Endothelial cell of umbilical vein (primary cell): ENCODE measurements at regions not wholly inside any gene's neighbourhood (a gene's known extent, or its start where the extent isn't known, plus 50 kb on each side); places are given as distances from the start of the nearest gene placed in this dataset.

ENCODE experiments used
- FOS ChIP-seq: IDR thresholded peaks from 2 replicates; pipeline ENCODE4 v1.6.1; 2011; ENCODE audit warnings: mild to moderate bottlenecking, low read length, moderate library complexity, borderline replicate concordance; ENCODE audit not compliant: insufficient read depth
- GATA2 ChIP-seq: IDR thresholded peaks from 2 replicates; pipeline ENCODE4 v1.7.0; 2011; ENCODE audit warnings: low read depth, mild to moderate bottlenecking, moderate library complexity, mixed read lengths, low read length; ENCODE audit not compliant: insufficient read length, insufficient read depth
- MYC ChIP-seq: IDR thresholded peaks from one replicate; pipeline ENCODE4 v1.6.1; 2011; ENCODE audit warnings: mild to moderate bottlenecking, low read depth, low read length
- POLR2A ChIP-seq: IDR thresholded peaks from 2 replicates; pipeline ENCODE4 v1.6.1; 2012; ENCODE audit warnings: low read depth, mild to moderate bottlenecking, control low read depth, low read length
- POLR2AphosphoS5 ChIP-seq: IDR thresholded peaks from 2 replicates; pipeline ENCODE4 v1.6.1; 2012; ENCODE audit warnings: low read depth, mild to moderate bottlenecking, control low read depth, low read length, moderate library complexity; ENCODE audit not compliant: insufficient read depth
- TF ChIP-seq, protein P1 (sequence below), 2 donors: IDR thresholded peaks; 1 replicate in 1 of 2; 2 replicates in 1 of 2; pipeline ENCODE4 v1.5.1; 2011; ENCODE audit warnings: low read length in 2 of 2, mild to moderate bottlenecking in 2 of 2, moderate library complexity in 2 of 2, control low read depth in 1 of 2, inconsistent platforms in 1 of 2, low read depth in 1 of 2; ENCODE audit not compliant: insufficient read depth in 1 of 2; ENCODE audit errors: extremely low read depth in 1 of 2

DNA sequence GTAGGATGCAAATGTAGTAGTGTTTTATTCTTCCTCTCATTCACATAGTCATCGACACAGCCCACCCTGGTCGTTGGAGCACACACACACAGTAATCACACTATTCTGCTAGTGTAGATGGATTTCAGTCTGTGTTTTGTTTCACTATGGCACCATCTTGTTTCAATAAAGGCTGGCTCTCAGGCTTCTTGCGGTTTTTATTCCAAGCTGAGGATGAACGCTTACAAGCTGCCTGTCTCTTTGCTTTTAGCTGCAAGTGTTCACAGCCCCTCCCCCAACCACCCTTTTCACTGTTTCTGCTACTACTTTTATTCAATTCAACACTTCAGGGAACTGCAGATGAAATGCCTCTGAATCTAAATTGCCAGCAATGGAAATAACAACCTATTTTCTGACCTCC lies 140.9 kb upstream of the PMFBP1 start:
- TF ChIP-seq POLR2A (no peak), MYC (no peak), FOS (no peak), POLR2AphosphoS5 (no peak), GATA2 (no peak)
- TF ChIP-seq, protein P1, sequence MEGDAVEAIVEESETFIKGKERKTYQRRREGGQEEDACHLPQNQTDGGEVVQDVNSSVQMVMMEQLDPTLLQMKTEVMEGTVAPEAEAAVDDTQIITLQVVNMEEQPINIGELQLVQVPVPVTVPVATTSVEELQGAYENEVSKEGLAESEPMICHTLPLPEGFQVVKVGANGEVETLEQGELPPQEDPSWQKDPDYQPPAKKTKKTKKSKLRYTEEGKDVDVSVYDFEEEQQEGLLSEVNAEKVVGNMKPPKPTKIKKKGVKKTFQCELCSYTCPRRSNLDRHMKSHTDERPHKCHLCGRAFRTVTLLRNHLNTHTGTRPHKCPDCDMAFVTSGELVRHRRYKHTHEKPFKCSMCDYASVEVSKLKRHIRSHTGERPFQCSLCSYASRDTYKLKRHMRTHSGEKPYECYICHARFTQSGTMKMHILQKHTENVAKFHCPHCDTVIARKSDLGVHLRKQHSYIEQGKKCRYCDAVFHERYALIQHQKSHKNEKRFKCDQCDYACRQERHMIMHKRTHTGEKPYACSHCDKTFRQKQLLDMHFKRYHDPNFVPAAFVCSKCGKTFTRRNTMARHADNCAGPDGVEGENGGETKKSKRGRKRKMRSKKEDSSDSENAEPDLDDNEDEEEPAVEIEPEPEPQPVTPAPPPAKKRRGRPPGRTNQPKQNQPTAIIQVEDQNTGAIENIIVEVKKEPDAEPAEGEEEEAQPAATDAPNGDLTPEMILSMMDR (IDR thresholded peaks at IDR 0.05; ENCODE audit: extremely low read depth in 1 of 2, insufficient read depth in 1 of 2, low read depth in 1 of 2, low read length in 2 of 2): no peak
